ENCODE measurements at regions not wholly inside any gene's neighbourhood (a gene's known extent, or its start where the extent isn't known, plus 50 kb on each side); places are given as distances from the start of the nearest gene placed in this dataset.
A peak's percentile ranks its signal among the peaks of the same experiment; 100 is the strongest.

DNA sequence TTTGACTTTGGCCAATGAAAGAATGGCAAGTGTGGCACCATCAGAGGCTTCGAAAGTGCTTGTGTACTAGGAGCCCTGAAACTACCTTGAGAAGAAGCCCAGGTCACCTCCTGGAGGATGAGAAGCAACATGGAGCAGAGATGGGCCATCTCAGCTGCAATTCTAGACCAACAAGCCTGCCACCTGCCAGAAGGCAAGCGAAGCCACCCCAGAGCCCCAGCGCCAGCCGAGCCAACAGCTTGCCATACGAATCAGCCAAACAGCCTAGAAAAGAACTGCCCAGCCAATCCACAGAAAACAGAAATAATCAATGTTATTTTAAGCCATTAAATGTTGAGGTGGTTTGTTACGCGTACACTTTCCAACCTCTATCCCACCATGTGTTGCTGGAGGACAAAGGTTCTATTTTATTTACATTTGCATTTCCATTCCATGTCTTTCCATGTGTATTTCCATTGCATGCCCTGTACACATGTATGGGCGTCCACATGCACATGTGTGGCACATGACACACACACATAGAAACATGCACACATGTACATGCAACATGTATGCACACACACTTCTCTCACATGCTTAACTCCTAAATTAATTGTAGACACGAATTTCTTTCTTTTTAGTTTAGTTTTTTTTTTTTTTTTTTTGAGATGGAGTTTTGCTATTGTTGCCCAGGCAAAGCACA is 144.3 kb upstream of the TNRC6C start:
- DNase-seq (ENCODE audit: low spot score) = no peak

GRCh38 chr17:77815127-77815905 is 143.2 kb upstream of the TNRC6C start:
- H3K9me3 ChIP-seq = no peaks in the 10 kb centered on the region
- DNase-seq (ENCODE audit: low spot score) = no peak

More for the DNA sequence above, 144.3 kb upstream of the TNRC6C start:
- Histone ChIP-seq H3K4me1 (peaks cover 5 to 24% of the 10 kb centered on the region in 2 donors), H3K9me3 (no peaks in the 10 kb centered on the region), H3K36me3 (no peaks in the 10 kb centered on the region), H3K27me3 (no peaks in the 10 kb centered on the region), H3K4me3 (no peak overlapping the region), H3K27ac (no peak overlapping the region)
- TF ChIP-seq, protein P1, sequence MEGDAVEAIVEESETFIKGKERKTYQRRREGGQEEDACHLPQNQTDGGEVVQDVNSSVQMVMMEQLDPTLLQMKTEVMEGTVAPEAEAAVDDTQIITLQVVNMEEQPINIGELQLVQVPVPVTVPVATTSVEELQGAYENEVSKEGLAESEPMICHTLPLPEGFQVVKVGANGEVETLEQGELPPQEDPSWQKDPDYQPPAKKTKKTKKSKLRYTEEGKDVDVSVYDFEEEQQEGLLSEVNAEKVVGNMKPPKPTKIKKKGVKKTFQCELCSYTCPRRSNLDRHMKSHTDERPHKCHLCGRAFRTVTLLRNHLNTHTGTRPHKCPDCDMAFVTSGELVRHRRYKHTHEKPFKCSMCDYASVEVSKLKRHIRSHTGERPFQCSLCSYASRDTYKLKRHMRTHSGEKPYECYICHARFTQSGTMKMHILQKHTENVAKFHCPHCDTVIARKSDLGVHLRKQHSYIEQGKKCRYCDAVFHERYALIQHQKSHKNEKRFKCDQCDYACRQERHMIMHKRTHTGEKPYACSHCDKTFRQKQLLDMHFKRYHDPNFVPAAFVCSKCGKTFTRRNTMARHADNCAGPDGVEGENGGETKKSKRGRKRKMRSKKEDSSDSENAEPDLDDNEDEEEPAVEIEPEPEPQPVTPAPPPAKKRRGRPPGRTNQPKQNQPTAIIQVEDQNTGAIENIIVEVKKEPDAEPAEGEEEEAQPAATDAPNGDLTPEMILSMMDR (IDR thresholded peaks at IDR 0.05) = no peak

DNA sequence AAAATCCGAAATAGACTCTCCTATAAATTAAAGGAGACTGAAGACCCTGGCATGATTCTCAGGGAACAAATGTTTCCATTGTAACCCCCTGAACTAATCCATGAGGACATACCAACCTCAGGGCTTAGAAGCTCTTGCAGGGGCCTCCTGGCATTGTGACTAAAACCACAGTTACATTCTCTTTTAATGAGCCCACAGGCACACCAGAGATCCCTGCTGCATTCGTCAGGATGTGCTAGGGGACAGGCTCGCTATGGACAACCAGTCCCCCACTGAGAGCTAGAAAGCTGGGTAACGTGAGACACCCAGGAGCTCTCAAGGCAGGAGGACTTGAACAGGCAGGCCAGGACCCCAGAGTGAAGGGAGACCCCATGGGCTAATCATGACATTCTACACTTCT is 140.6 kb upstream of the TNRC6C start:
- H3K36me3 ChIP-seq = no peaks in the 10 kb centered on the region
- DNase-seq (ENCODE audit: low spot score) = no peak
- no peak overlapping the region for H3K27ac ChIP-seq
- no peaks in the 10 kb centered on the region for H3K27me3 ChIP-seq
- H3K4me1 ChIP-seq = peaks cover 0 to 8% of the 10 kb centered on the region in 2 donors
- H3K4me3 ChIP-seq = no peak overlapping the region
- TF ChIP-seq, protein P1 (IDR thresholded peaks at IDR 0.05) = no peak
- H3K9me3 ChIP-seq = no peaks in the 10 kb centered on the region

More at GRCh38 chr17:77815127-77815905, 143.2 kb upstream of the TNRC6C start:
- no peaks in the 10 kb centered on the region for H3K36me3 ChIP-seq
- no peak overlapping the region for H3K27ac ChIP-seq
- TF ChIP-seq, protein P1 (IDR thresholded peaks at IDR 0.05) = no peak
- H3K4me1 ChIP-seq = peaks cover 5 to 21% of the 10 kb centered on the region in 2 donors
- H3K4me3 ChIP-seq = no peak overlapping the region
- H3K27me3 ChIP-seq = no peaks in the 10 kb centered on the region

- TF ChIP-seq, protein P1 (IDR thresholded peaks at IDR 0.05) = no peak
- no peaks in the 10 kb centered on the region for H3K9me3 ChIP-seq
- peaks cover 0 to 18% of the 10 kb centered on the region in 2 donors for H3K4me1 ChIP-seq
- no peak overlapping the region for H3K4me3 ChIP-seq
- no peak for DNase-seq (ENCODE audit: low spot score)
- no peaks in the 10 kb centered on the region for H3K36me3 ChIP-seq
- no peak overlapping the region for H3K27ac ChIP-seq
- no peaks in the 10 kb centered on the region for H3K27me3 ChIP-seq
Observed at GRCh38 chr17:77819497-77819896, 139.0 kb upstream of the TNRC6C start.

GRCh38 chr17:77821114-77821513 is 137.4 kb upstream of the TNRC6C start:
- no peaks in the 10 kb centered on the region for H3K36me3 ChIP-seq
- TF ChIP-seq, protein P1 (IDR thresholded peaks at IDR 0.05) = peak in 1 of 2 donors; percentile 37
- no peak overlapping the region for H3K27ac ChIP-seq
- H3K9me3 ChIP-seq = no peaks in the 10 kb centered on the region
- H3K4me3 ChIP-seq = no peak overlapping the region
- no peaks in the 10 kb centered on the region for H3K27me3 ChIP-seq
- H3K4me1 ChIP-seq = peaks cover 0 to 18% of the 10 kb centered on the region in 2 donors
- DNase-seq (ENCODE audit: low spot score) = no peak

Measured in right atrium auricular region (tissue), 2 donors.